NB4 (cell line): ENCODE measurements at regions not wholly inside any gene's neighbourhood (a gene's known extent, or its start where the extent isn't known, plus 50 kb on each side); places are given as distances from the start of the nearest gene placed in this dataset.

ENCODE experiments used
- CTCF ChIP-seq: IDR thresholded peaks from one replicate; pipeline ENCODE4 v1.5.1; 2012; ENCODE audit warnings: low read depth, low read length
- MYC ChIP-seq: IDR thresholded peaks from 2 replicates; pipeline ENCODE4 v1.6.1; 2011; ENCODE audit warnings: low read depth, low read length
- POLR2A ChIP-seq: IDR thresholded peaks from 2 replicates; pipeline ENCODE4 v1.6.1; 2011; ENCODE audit warnings: mild to moderate bottlenecking; ENCODE audit not compliant: insufficient read length; ENCODE audit errors: extremely low read depth

- TF ChIP-seq CTCF (no peak), POLR2A (no peak), MYC (no peak)
Measured at GRCh38 chr7:117929237-117929636, 56.0 kb upstream of the CTTNBP2 start.
